SU-DHL-6 (cell line): ENCODE measurements at regions not wholly inside any gene's neighbourhood (a gene's known extent, or its start where the extent isn't known, plus 50 kb on each side); places are given as distances from the start of the nearest gene placed in this dataset.

ENCODE experiments used
- H2AFZ ChIP-seq: fragments of 200-600 bp; sonication (generic); 2 replicates; pipeline ENCODE4 v1.6.1; 2014; ENCODE audit warnings: low read depth, mild to moderate bottlenecking, moderate library complexity, mixed read lengths, antibody characterized with exemption, low read length; ENCODE audit not compliant: severe bottlenecking
- H3F3A ChIP-seq: fragments of 200-600 bp; shearing (Covaris generic); 2 replicates; pipeline ENCODE4 v1.6.0; 2016; ENCODE audit warnings: antibody characterized with exemption, mild to moderate bottlenecking; ENCODE audit not compliant: insufficient read depth
- H3K27ac ChIP-seq: fragments of 200-600 bp; sonication (generic); 2 replicates; pipeline ENCODE4 v1.5.1; 2016; ENCODE audit warnings: low read depth, mild to moderate bottlenecking, low read length, moderate library complexity, mixed read lengths
- H3K27me3 ChIP-seq: fragments of 200-600 bp; sonication (generic), shearing (Covaris generic); 2 replicates; pipeline ENCODE4 v1.6.0; 2014; ENCODE audit warnings: mild to moderate bottlenecking, low read length
- H3K36me3 ChIP-seq: fragments of 200-600 bp; sonication (generic); 2 replicates; pipeline ENCODE4 v1.6.1; 2014; ENCODE audit warnings: mild to moderate bottlenecking, low read length, mixed read lengths
- H3K4me2 ChIP-seq: fragments of 300-600, 200-600 bp; shearing (Covaris generic), sonication (generic); 2 replicates; pipeline ENCODE4 v1.6.0; 2014; ENCODE audit warnings: low read length, low read depth, mild to moderate bottlenecking; ENCODE audit not compliant: poor library complexity, severe bottlenecking
- H3K4me3 ChIP-seq: fragments of 200-600 bp; sonication (generic); 2 replicates; pipeline ENCODE4 v1.5.1; 2014; ENCODE audit warnings: antibody characterized with exemption, low read length, mild to moderate bottlenecking, mixed read lengths; ENCODE audit not compliant: insufficient read depth, poor library complexity, severe bottlenecking
- H3K79me2 ChIP-seq: fragments of 200-600 bp; sonication (generic); 2 replicates; pipeline ENCODE4 v1.6.1; 2014; ENCODE audit warnings: mild to moderate bottlenecking, low read length, moderate library complexity; ENCODE audit not compliant: insufficient read depth
- H3K9ac ChIP-seq: fragments of 200-600 bp; sonication (generic); 2 replicates; pipeline ENCODE4 v1.7.0; 2014; ENCODE audit warnings: mild to moderate bottlenecking, low read length
- H3K9me2 ChIP-seq: fragments of 200-600 bp; sonication (generic); replicated peaks from 2 replicates; pipeline ENCODE4 v1.6.1; 2014; ENCODE audit warnings: low read length; ENCODE audit not compliant: insufficient read depth
- H3K9me3 ChIP-seq: fragments of 200-600 bp; sonication (generic); 2 replicates; pipeline ENCODE4 v1.6.1; 2014; ENCODE audit warnings: low read length, mixed read lengths; ENCODE audit not compliant: insufficient read depth
- H4K20me1 ChIP-seq: fragments of 200-600 bp; sonication (generic); 2 replicates; pipeline ENCODE4 v1.6.1; 2014; ENCODE audit warnings: low read depth, mild to moderate bottlenecking, antibody characterized with exemption, low read length, moderate library complexity, mixed read lengths
- EZH2phosphoT487 ChIP-seq: fragments of 200-600 bp; sonication (generic), shearing (Covaris generic); conservative IDR thresholded peaks from 2 replicates; pipeline ENCODE4 v1.6.1; 2018; ENCODE audit warnings: mild to moderate bottlenecking, antibody characterized with exemption, low read length, moderate library complexity, mixed read lengths
- TF ChIP-seq, protein P1 (sequence below): fragments of 200-600 bp; sonication (generic); IDR thresholded peaks from one replicate; pipeline ENCODE4 v1.5.1; 2017; ENCODE audit warnings: antibody characterized with exemption, mild to moderate bottlenecking, low read length, moderate library complexity; ENCODE audit not compliant: insufficient read depth, poor library complexity, severe bottlenecking

DNA sequence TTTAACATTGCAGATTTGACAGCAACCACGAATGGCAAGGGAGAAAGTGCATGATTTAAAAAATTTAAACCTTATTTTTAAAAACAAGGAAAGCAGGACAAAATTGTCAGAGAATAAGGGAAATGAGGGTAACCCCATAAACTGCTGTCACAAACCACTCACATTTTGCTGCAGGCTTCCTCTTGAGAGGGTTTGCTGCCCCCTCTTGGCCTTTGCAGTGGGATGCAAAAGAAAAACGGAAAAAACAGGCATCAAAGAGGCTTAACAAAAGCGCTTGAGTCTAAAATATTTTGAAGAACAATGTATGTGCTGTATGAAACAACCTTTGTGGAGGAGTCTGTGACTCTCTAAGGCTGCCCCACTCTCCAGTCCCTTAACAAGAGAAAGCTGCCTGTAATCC is 91.6 kb downstream of the TMX3 start:
- no peak overlapping the region for H3K9ac ChIP-seq
- no peak overlapping the region for H3K4me3 ChIP-seq
- H3K27me3 ChIP-seq, result no peaks in the 10 kb centered on the region
- H2AFZ ChIP-seq, result no peak overlapping the region
- TF ChIP-seq, protein P1, sequence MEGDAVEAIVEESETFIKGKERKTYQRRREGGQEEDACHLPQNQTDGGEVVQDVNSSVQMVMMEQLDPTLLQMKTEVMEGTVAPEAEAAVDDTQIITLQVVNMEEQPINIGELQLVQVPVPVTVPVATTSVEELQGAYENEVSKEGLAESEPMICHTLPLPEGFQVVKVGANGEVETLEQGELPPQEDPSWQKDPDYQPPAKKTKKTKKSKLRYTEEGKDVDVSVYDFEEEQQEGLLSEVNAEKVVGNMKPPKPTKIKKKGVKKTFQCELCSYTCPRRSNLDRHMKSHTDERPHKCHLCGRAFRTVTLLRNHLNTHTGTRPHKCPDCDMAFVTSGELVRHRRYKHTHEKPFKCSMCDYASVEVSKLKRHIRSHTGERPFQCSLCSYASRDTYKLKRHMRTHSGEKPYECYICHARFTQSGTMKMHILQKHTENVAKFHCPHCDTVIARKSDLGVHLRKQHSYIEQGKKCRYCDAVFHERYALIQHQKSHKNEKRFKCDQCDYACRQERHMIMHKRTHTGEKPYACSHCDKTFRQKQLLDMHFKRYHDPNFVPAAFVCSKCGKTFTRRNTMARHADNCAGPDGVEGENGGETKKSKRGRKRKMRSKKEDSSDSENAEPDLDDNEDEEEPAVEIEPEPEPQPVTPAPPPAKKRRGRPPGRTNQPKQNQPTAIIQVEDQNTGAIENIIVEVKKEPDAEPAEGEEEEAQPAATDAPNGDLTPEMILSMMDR, result peak; percentile 29
- no peak for TF ChIP-seq EZH2phosphoT487
- no peak overlapping the region for H3K27ac ChIP-seq
- H4K20me1 ChIP-seq, result no peaks in the 10 kb centered on the region
- H3K9me2 ChIP-seq, result no peaks in the 10 kb centered on the region
- no peaks in the 10 kb centered on the region for H3F3A ChIP-seq
- no peaks in the 10 kb centered on the region for H3K36me3 ChIP-seq
- no peak overlapping the region for H3K4me2 ChIP-seq
- H3K9me3 ChIP-seq, result no peaks in the 10 kb centered on the region
- H3K79me2 ChIP-seq, result no peaks in the 10 kb centered on the region

DNA sequence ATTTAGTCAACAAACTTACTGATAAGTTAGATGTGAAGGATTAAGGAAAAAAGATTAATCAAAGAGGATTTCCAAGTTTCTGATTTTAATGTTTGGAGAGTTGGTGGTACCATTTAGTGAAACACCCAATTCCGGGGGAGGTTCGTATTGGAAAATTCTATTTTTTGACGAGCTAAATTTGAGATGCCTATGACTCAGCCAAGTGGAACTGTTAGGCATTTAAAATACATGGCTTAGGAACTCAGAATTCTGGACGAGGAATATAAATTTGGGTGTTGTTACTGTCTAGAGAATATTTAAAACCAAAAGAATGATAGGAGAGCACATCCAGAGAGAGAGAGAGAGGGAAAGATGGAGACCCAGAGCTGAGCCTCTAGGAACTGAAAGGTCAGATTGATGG is 103.6 kb downstream of the TMX3 start:
- Histone ChIP-seq H3K4me2 (no peak overlapping the region), H2AFZ (no peak overlapping the region), H3K9me3 (no peaks in the 10 kb centered on the region), H3K36me3 (no peaks in the 10 kb centered on the region), H3K9me2 (no peaks in the 10 kb centered on the region), H4K20me1 (no peaks in the 10 kb centered on the region), H3F3A (no peaks in the 10 kb centered on the region), H3K79me2 (no peaks in the 10 kb centered on the region), H3K27ac (no peak overlapping the region), H3K4me3 (no peak overlapping the region), H3K9ac (no peak overlapping the region), H3K27me3 (no peaks in the 10 kb centered on the region)
- TF ChIP-seq, protein P1, result no peak
- no peak for TF ChIP-seq EZH2phosphoT487

DNA sequence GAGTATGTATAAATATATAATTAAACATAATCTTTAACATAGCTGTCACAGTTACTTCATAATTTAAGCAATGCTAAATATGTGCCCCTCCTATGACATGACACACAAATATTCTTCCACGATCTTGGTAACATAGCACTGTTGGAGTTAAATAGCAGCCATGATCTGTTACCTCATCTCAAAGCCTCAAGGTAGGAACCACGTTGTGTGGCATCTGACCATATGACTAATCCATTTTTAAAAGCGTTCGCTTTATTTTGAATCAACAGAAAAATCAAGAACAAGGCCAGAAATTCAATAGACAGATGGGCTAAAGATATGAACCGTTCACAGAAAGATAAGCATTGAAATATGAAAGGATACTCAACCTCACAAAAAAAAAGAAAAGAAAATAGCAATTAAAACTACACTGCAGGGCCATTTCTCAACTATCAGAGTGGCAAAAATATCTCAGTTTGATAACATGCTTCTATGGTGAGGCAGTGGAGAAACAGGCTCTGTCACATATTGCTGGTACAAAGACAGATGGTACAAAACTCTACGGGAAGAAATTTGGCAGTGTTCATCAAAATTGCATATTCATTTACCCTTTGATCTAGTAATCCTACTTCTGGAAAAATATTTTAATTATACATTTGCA is 105.9 kb downstream of the TMX3 start:
- H3K9me3 ChIP-seq, result no peaks in the 10 kb centered on the region
- no peaks in the 10 kb centered on the region for H4K20me1 ChIP-seq
- H3K36me3 ChIP-seq, result no peaks in the 10 kb centered on the region
- H3K79me2 ChIP-seq, result no peaks in the 10 kb centered on the region
- H3K9me2 ChIP-seq, result no peaks in the 10 kb centered on the region
- no peak overlapping the region for H3K4me3 ChIP-seq
- H3K9ac ChIP-seq, result no peak overlapping the region
- no peak overlapping the region for H2AFZ ChIP-seq
- no peaks in the 10 kb centered on the region for H3F3A ChIP-seq
- H3K4me2 ChIP-seq, result no peak overlapping the region
- H3K27ac ChIP-seq, result no peak overlapping the region
- TF ChIP-seq, protein P1, result no peak
- no peak for TF ChIP-seq EZH2phosphoT487
- no peaks in the 10 kb centered on the region for H3K27me3 ChIP-seq
